H1 (cell line): ENCODE measurements at regions not wholly inside any gene's neighbourhood (a gene's known extent, or its start where the extent isn't known, plus 50 kb on each side); places are given as distances from the start of the nearest gene placed in this dataset.

Experiments
- GTF2F1 ChIP-seq: IDR thresholded peaks from 2 replicates; pipeline ENCODE4 v1.6.1; 2012; ENCODE audit warnings: low read depth, low read length, improper control_type of control experiment, borderline replicate concordance
- SP2 ChIP-seq: IDR thresholded peaks from 2 replicates; pipeline ENCODE4 v1.6.1; 2012; ENCODE audit warnings: mild to moderate bottlenecking, low read length, inconsistent platforms

- no peak for TF ChIP-seq SP2
- TF ChIP-seq GTF2F1, result no peak
- TF ChIP-seq, all 59 proteins: peak for 0
These were observed 1333.1 kb downstream of the SI start (continued) for GRCh38 chr3:163745204-163745603.
